A673 (cell line): ENCODE measurements at regions not wholly inside any gene's neighbourhood (a gene's known extent, or its start where the extent isn't known, plus 50 kb on each side); places are given as distances from the start of the nearest gene placed in this dataset.

Experiments
- BruUV-seq: library from RNA; stranded (reverse); fragments of 400-500 nt; replicated peaks from 2 replicates; lab custom pipeline; 2021; lab: Mats Ljungman, UMichigan
- CTCF ChIA-PET: fragments of 300-600 bp; sonication (Branson Sonifier 250); formaldehyde crosslinking; loops from one replicate; lab custom pipeline; 2022; ENCODE audit warnings: antibody characterized with exemption; lab: Charles Lee
- POLR2A ChIA-PET: fragments of 300-600 bp; sonication (Branson Sonifier 250); formaldehyde crosslinking; loops from one replicate; lab custom pipeline; 2022; ENCODE audit warnings: antibody characterized with exemption; ENCODE audit not compliant: low non-redundant PET; lab: Charles Lee
- DNase-seq: peaks from one replicate; pipeline ENCODE4 v3.0.0-alpha.2; 2015; ENCODE audit warnings: low spot score
- H3K27ac ChIP-seq: fragments of 200-600 bp; sonication (generic); 2 replicates; pipeline ENCODE4 v1.5.1; 2016; ENCODE audit warnings: mixed run types, low read depth, mild to moderate bottlenecking, mixed read lengths, antibody characterized with exemption, low read length; ENCODE audit not compliant: poor library complexity, severe bottlenecking
- H3K27me3 ChIP-seq: fragments of 200-600 bp; sonication (generic); replicated peaks from 2 replicates; pipeline ENCODE4 v1.6.1; 2017; ENCODE audit warnings: mixed run types, low read depth, mild to moderate bottlenecking, mixed read lengths, antibody characterized with exemption, low read length; ENCODE audit not compliant: insufficient read depth, poor library complexity
- H3K36me3 ChIP-seq: fragments of 200-600 bp; sonication (generic); 2 replicates; pipeline ENCODE4 v1.6.1; 2016; ENCODE audit warnings: mixed run types, mild to moderate bottlenecking, mixed read lengths, antibody characterized with exemption, low read length; ENCODE audit not compliant: insufficient read depth, poor library complexity, severe bottlenecking
- H3K4me1 ChIP-seq: fragments of 200-600 bp; sonication (generic); 2 replicates; pipeline ENCODE4 v1.6.1; 2017; ENCODE audit warnings: mixed run types, mild to moderate bottlenecking, mixed read lengths, antibody characterized with exemption, low read length; ENCODE audit not compliant: insufficient read depth, poor library complexity, severe bottlenecking
- H3K4me3 ChIP-seq: fragments of 200-600 bp; sonication (generic); 2 replicates; pipeline ENCODE4 v1.5.1; 2016; ENCODE audit warnings: low read depth, mixed run types, mild to moderate bottlenecking, mixed read lengths, low read length; ENCODE audit not compliant: poor library complexity, severe bottlenecking
- H3K9me3 ChIP-seq: fragments of 200-600 bp; sonication (generic); 2 replicates; pipeline ENCODE4 v1.6.1; 2016; ENCODE audit warnings: mixed run types, low read depth, mild to moderate bottlenecking, mixed read lengths, antibody characterized with exemption, low read length; ENCODE audit not compliant: poor library complexity, severe bottlenecking
- EZH2 ChIP-seq: fragments of 200-600 bp; sonication (generic); IDR thresholded peaks from 2 replicates; pipeline ENCODE4 v1.6.1; 2017; ENCODE audit warnings: borderline replicate concordance, low read depth, mild to moderate bottlenecking, mixed read lengths, antibody characterized with exemption, low read length; ENCODE audit not compliant: poor library complexity, severe bottlenecking
- intact Hi-C: fragments of 100-400 bp; cut with micrococcal nuclease; formaldehyde crosslinking; loops from one replicate; pipeline ENCODE4 v1.10.0; 2022; ENCODE audit not compliant: unreplicated experiment
- TF ChIP-seq, protein P1 (sequence below): fragments of 300-800, 200-600 bp; sonication (generic); conservative IDR thresholded peaks from 2 replicates; pipeline ENCODE4 v1.5.1; 2017; ENCODE audit warnings: low read depth, mild to moderate bottlenecking, antibody characterized with exemption, low read length, moderate library complexity, mixed read lengths

DNA sequence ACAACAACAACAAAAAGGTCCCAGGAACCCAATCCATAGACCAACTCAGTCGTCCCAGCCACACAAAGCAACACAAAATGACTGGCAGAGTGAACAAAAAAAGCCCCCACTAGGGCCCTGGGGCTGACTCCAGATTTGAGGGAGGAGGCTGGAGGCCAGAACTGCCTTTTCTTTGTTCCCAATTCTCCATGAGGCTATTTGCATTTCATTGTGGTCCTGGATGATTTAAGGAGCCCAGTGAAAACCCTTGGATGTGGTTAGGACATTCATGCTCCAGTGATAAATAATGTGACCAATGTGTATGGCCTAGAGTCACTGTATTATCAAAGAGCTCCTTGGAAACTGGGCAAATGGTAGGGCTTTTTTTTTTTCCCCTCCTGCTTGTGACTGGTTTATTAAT, 192.9 kb downstream of the NUAK1 start:
- BruUV-seq, result no TSS peak
- no peak for DNase-seq
- H3K9me3 ChIP-seq, result no peaks in the 10 kb centered on the region
- intact Hi-C loops, result no loop called here
- H3K4me1 ChIP-seq, result no peaks in the 10 kb centered on the region
- no peak overlapping the region for H3K4me3 ChIP-seq
- TF ChIP-seq EZH2, result no peak
- TF ChIP-seq, protein P1, sequence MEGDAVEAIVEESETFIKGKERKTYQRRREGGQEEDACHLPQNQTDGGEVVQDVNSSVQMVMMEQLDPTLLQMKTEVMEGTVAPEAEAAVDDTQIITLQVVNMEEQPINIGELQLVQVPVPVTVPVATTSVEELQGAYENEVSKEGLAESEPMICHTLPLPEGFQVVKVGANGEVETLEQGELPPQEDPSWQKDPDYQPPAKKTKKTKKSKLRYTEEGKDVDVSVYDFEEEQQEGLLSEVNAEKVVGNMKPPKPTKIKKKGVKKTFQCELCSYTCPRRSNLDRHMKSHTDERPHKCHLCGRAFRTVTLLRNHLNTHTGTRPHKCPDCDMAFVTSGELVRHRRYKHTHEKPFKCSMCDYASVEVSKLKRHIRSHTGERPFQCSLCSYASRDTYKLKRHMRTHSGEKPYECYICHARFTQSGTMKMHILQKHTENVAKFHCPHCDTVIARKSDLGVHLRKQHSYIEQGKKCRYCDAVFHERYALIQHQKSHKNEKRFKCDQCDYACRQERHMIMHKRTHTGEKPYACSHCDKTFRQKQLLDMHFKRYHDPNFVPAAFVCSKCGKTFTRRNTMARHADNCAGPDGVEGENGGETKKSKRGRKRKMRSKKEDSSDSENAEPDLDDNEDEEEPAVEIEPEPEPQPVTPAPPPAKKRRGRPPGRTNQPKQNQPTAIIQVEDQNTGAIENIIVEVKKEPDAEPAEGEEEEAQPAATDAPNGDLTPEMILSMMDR, result no peak
- CTCF ChIA-PET, result no interaction called here
- H3K27me3 ChIP-seq, result no peaks in the 10 kb centered on the region
- no peaks in the 10 kb centered on the region for H3K36me3 ChIP-seq
- POLR2A ChIA-PET, result no interaction called here
- no peak overlapping the region for H3K27ac ChIP-seq

DNA sequence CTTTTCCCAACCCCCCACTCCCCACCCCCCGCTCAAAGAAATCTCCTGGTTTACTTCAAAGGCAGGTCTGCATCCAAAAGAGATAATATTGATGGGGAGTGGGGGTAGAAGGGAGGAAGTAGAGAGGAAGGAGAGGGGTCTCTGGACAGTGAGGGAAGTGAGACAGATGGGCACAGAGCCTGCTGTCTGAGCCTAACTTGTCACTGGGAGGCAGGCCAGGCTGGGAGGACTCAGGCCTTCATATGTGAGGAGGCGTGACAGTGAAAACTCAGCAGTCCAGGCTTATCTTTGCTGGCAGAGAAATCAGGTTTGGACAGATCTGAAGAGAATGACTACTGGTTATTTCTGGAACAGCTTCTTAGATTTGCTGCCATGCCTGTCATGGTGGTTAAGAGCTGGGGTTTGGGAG, 192.3 kb downstream of the NUAK1 start:
- TF ChIP-seq, protein P1, result no peak
- TF ChIP-seq EZH2, result no peak
- H3K27ac ChIP-seq, result no peak overlapping the region
- H3K4me3 ChIP-seq, result no peak overlapping the region
- DNase-seq, result no peak
- H3K4me1 ChIP-seq, result no peaks in the 10 kb centered on the region
- BruUV-seq, result no TSS peak
- no peaks in the 10 kb centered on the region for H3K27me3 ChIP-seq
- intact Hi-C loops, result no loop called here
- CTCF ChIA-PET, result no interaction called here
- no peaks in the 10 kb centered on the region for H3K9me3 ChIP-seq
- H3K36me3 ChIP-seq, result no peaks in the 10 kb centered on the region
- POLR2A ChIA-PET, result no interaction called here

DNA sequence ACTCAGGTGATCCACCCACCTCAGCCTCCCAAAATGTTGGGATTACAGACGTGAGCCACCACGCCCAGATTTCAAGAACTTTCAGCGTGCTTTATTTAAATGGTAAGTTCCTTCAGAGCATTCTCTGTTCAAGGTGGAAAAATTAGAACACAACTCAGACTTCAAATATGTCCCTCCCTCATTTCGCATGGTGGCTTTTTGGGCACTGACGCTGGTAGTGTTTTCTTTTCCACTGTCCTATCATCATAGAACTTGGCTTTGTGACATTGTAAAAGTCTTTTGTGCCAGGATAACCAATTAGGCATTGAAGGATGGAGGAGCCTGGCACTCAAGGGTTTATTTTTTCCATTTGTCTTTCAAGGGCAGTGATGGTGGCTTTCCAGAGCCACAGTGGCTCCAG, 190.8 kb downstream of the NUAK1 start:
- ChIA-PET CTCF (no interaction called here), POLR2A (no interaction called here)
- DNase-seq, result no peak
- Histone ChIP-seq H3K9me3 (no peaks in the 10 kb centered on the region), H3K4me3 (no peak overlapping the region), H3K27ac (no peak overlapping the region), H3K4me1 (no peaks in the 10 kb centered on the region), H3K36me3 (no peaks in the 10 kb centered on the region), H3K27me3 (no peaks in the 10 kb centered on the region)
- intact Hi-C loops, result no loop called here
- no TSS peak for BruUV-seq
- TF ChIP-seq, protein P1, result no peak
- TF ChIP-seq EZH2, result no peak
